Esophagus muscularis mucosa (tissue), 4 donors: ENCODE measurements at regions not wholly inside any gene's neighbourhood (a gene's known extent, or its start where the extent isn't known, plus 50 kb on each side); places are given as distances from the start of the nearest gene placed in this dataset.

ENCODE experiments used
- DNase-seq: peaks from one replicate; pipeline ENCODE4 v3.0.0-alpha.2; 2017; ENCODE audit errors: extremely low spot score
- H3K27ac ChIP-seq, 4 donors: fragments of 200-600 bp; sonication (generic); replicated peaks in 1 of 4; 1 replicate in 3 of 4; 2 replicates in 1 of 4; pipeline ENCODE4 v1.5.1; 2016 to 2019; ENCODE audit warnings: mild to moderate bottlenecking in 1 of 4
- H3K27me3 ChIP-seq, 4 donors: fragments of 200-600 bp; sonication (generic); one replicate each; pipeline versions ENCODE4 v1.5.1 to v1.6.0; 2016 to 2019
- H3K36me3 ChIP-seq, 4 donors: fragments of 200-600 bp; sonication (generic); one replicate each; pipeline ENCODE4 v1.5.1; 2016 to 2019
- H3K4me1 ChIP-seq, 4 donors: fragments of 200-600 bp; sonication (generic); one replicate each; pipeline ENCODE4 v1.5.1; 2016 to 2019
- H3K4me3 ChIP-seq, 4 donors: fragments of 200-600 bp; sonication (generic); 1 replicate in 2 of 4; 2 replicates in 2 of 4; pipeline ENCODE4 v1.5.1; 2016 to 2019; ENCODE audit warnings: mild to moderate bottlenecking in 4 of 4, moderate library complexity in 1 of 4
- H3K9me3 ChIP-seq, 4 donors: fragments of 200-600 bp; sonication (generic); 1 replicate in 3 of 4; 2 replicates in 1 of 4; pipeline ENCODE4 v1.5.1; 2016 to 2019
- CTCF ChIP-seq, 3 experiments: fragments of 200-600 bp in 2 of 3; fragments of 450-650 bp in 1 of 3; sonication (generic) in 2 of 3; IDR thresholded peaks; one replicate each; pipeline ENCODE4 v1.5.1; 2017 to 2019; ENCODE audit warnings: antibody characterized with exemption in 3 of 3, mild to moderate bottlenecking in 2 of 3, moderate library complexity in 1 of 3
- EP300 ChIP-seq: sonication (generic); formaldehyde crosslinking; IDR thresholded peaks from one replicate; pipeline ENCODE4 v1.6.1; 2017; ENCODE audit warnings: antibody characterized with exemption
- POLR2A ChIP-seq: fragments of 450-650 bp; IDR thresholded peaks from one replicate; pipeline ENCODE4 v1.6.1; 2017; ENCODE audit warnings: antibody characterized with exemption, moderate library complexity, mild to moderate bottlenecking, low read depth
- POLR2AphosphoS5 ChIP-seq, 2 donors: sonication (generic); formaldehyde crosslinking; IDR thresholded peaks; one replicate each; pipeline ENCODE4 v1.6.1; 2017; ENCODE audit warnings: antibody characterized with exemption in 2 of 2
- WGBS: methylation state at CpG from one replicate; pipeline ENCODE4 v1.1.5; 2018; 5-methylcytosine and 5-hydroxymethylcytosine counted together
- intact Hi-C: fragments of 100-400 bp; cut with DNase I; formaldehyde crosslinking; loops from one replicate; pipeline ENCODE4 v1.15.1; 2023

DNA sequence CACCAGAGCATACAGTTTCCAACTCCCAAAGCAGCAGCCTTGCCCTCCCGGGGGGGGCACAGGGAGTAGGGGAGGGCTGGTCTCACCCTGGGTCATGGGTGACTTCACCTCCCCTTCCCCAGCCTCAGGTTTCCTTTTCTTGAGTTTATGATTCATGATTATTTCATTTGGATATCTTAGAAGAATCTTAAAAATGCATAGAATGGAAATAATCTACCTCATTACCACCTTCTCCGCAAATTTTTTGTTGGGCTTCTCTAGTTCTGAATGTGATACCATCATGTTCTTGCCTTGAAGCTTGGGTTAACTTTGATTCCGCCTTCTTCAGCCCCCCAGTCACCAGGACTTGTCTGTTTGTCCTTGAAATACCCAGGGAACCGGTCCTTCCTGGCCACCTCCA is 148.8 kb upstream of the ROPN1 start:
- DNase-seq, result no peak

GRCh38 chr3:124142389-124142970 is 150.6 kb upstream of the ROPN1 start:
- H3K36me3 ChIP-seq, result no peaks in the 10 kb centered on the region
- no peak overlapping the region for H3K27ac ChIP-seq
- no peaks in the 10 kb centered on the region for H3K9me3 ChIP-seq
- no peak for DNase-seq
- H3K4me1 ChIP-seq, result peaks cover 18 to 27% (median 22%) of the 10 kb centered on the region in 4 donors
- 35% methylated on average over 5 of the region's 5 CpGs for WGBS
- TF ChIP-seq POLR2AphosphoS5 (IDR thresholded peaks at IDR 0.05) (no peak), POLR2A (no peak), CTCF (IDR thresholded peaks at IDR 0.05) (no peak), EP300 (no peak)
- no peak overlapping the region for H3K4me3 ChIP-seq
- no peaks in the 10 kb centered on the region for H3K27me3 ChIP-seq
- intact Hi-C loops, result no loop called here

More for the DNA sequence above, 148.8 kb upstream of the ROPN1 start:
- no peak overlapping the region for H3K4me3 ChIP-seq
- H3K36me3 ChIP-seq, result no peaks in the 10 kb centered on the region
- intact Hi-C loops, result no loop called here
- 87% methylated on average over 4 of the region's 4 CpGs for WGBS
- H3K27ac ChIP-seq, result no peak overlapping the region
- H3K4me1 ChIP-seq, result peaks cover 18 to 27% (median 22%) of the 10 kb centered on the region in 4 donors
- TF ChIP-seq POLR2AphosphoS5 (IDR thresholded peaks at IDR 0.05), result no peak
- no peak for TF ChIP-seq EP300
- no peak for TF ChIP-seq POLR2A
- H3K27me3 ChIP-seq, result no peaks in the 10 kb centered on the region
- no peaks in the 10 kb centered on the region for H3K9me3 ChIP-seq

DNA sequence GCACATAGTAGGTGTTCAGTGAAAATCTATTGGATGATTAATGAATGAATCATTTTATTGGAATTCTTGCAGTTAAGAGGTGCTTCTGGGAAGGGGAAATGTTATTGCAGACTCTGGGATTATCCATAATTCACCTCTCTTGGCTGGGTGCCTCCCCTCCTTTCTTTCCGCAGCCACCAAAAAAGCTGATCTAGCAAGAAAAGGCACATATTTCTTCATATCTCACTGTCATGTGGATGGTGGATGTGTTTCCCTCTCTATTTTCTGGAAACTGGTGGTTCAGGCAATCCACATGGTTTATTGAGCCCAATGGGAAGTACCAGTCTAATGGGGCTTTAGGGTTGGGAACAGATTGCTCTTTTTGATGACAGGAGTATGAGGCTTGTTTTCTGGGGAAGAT is 151.1 kb upstream of the ROPN1 start:
- no peaks in the 10 kb centered on the region for H3K9me3 ChIP-seq
- intact Hi-C loops, result no loop called here
- H3K27me3 ChIP-seq, result no peaks in the 10 kb centered on the region
- no peak overlapping the region for H3K4me3 ChIP-seq
- TF ChIP-seq POLR2AphosphoS5 (IDR thresholded peaks at IDR 0.05) (no peak), POLR2A (no peak), CTCF (IDR thresholded peaks at IDR 0.05) (no peak), EP300 (no peak)
- H3K36me3 ChIP-seq, result no peaks in the 10 kb centered on the region
- no peak for DNase-seq
- 96% methylated on average over 1 of the region's 1 CpG for WGBS
- H3K4me1 ChIP-seq, result peaks cover 18 to 27% (median 22%) of the 10 kb centered on the region in 4 donors
- no peak overlapping the region for H3K27ac ChIP-seq

- TF ChIP-seq EP300 (no peak), POLR2A (no peak), POLR2AphosphoS5 (IDR thresholded peaks at IDR 0.05) (no peak), CTCF (IDR thresholded peaks at IDR 0.05) (no peak)
- Histone ChIP-seq H3K27ac (no peak overlapping the region), H3K9me3 (no peaks in the 10 kb centered on the region), H3K36me3 (no peaks in the 10 kb centered on the region), H3K4me3 (no peak overlapping the region), H3K27me3 (no peaks in the 10 kb centered on the region), H3K4me1 (peaks cover 19 to 31% (median 24%) of the 10 kb centered on the region in 4 donors)
- WGBS, result 79% methylated on average over 6 of the region's 6 CpGs
- intact Hi-C loops, result no loop called here
- DNase-seq, result no peak
Observed at GRCh38 chr3:124144035-124144814, 152.3 kb upstream of the ROPN1 start.

GRCh38 chr3:124147429-124147828 is 155.5 kb upstream of the ROPN1 start:
- TF ChIP-seq POLR2AphosphoS5 (IDR thresholded peaks at IDR 0.05) (no peak), CTCF (IDR thresholded peaks at IDR 0.05) (no peak), POLR2A (no peak), EP300 (no peak)
- intact Hi-C loops, result no loop called here
- Histone ChIP-seq H3K4me3 (no peak overlapping the region), H3K27ac (no peak overlapping the region), H3K4me1 (peaks cover 17 to 19% (median 18%) of the 10 kb centered on the region in 4 donors), H3K9me3 (no peaks in the 10 kb centered on the region), H3K27me3 (no peaks in the 10 kb centered on the region), H3K36me3 (no peaks in the 10 kb centered on the region)
- no peak for DNase-seq
